ENCODE measurements at regions not wholly inside any gene's neighbourhood (a gene's known extent, or its start where the extent isn't known, plus 50 kb on each side); places are given as distances from the start of the nearest gene placed in this dataset.
A peak's percentile ranks its signal among the peaks of the same experiment; 100 is the strongest.

GRCh38 chr1:56052041-56052440 lies 527.3 kb downstream of the PLPP3 start:
- in situ Hi-C loops (cut with HindIII; ENCODE audit: low sequenced_read_pairs) = no loop called here
- DNase-seq (ENCODE audit: low spot score) = no peak

DNA sequence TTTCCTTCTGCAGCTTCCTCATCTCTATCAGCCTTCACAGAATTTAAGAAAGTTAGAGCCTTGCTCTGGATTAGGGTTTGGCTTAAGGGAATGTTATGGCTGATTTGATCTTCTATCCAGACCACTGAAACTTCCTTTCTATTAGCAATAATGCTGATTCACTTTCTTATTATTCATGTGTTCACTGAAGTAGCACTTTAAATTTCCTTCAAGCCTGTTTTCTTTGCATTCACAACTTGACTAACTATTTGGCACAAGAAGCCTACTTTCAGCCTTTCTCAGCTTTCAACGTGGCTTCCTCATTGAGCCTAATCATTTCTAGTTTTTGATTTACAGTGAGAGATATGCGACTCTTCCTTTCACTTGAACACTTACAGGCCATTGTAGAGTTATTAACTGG lies 528.5 kb downstream of the PLPP3 start:
- DNase-seq (ENCODE audit: low spot score) = no peak
- in situ Hi-C loops (cut with HindIII; ENCODE audit: low sequenced_read_pairs) = no loop called here

GRCh38 chr1:56045477-56045876 lies 533.9 kb downstream of the PLPP3 start:
- in situ Hi-C loops (cut with HindIII; ENCODE audit: low sequenced_read_pairs) = no loop called here
- DNase-seq (ENCODE audit: low spot score) = no peak

- DNase-seq (ENCODE audit: low spot score) = no peak
- in situ Hi-C loops (cut with HindIII; ENCODE audit: low sequenced_read_pairs) = no loop called here
These were observed 534.3 kb downstream of the PLPP3 start for GRCh38 chr1:56045062-56045461.

GRCh38 chr1:56036479-56036878 lies 542.9 kb downstream of the PLPP3 start:
- in situ Hi-C loops (cut with HindIII; ENCODE audit: low sequenced_read_pairs) = no loop called here

GRCh38 chr1:56034847-56035481 lies 544.4 kb downstream of the PLPP3 start:
- in situ Hi-C loops (cut with HindIII; ENCODE audit: low sequenced_read_pairs) = no loop called here
- no peak for DNase-seq (ENCODE audit: low spot score)

More at GRCh38 chr1:56036479-56036878, 542.9 kb downstream of the PLPP3 start:
- no peak for DNase-seq (ENCODE audit: low spot score)

DNA sequence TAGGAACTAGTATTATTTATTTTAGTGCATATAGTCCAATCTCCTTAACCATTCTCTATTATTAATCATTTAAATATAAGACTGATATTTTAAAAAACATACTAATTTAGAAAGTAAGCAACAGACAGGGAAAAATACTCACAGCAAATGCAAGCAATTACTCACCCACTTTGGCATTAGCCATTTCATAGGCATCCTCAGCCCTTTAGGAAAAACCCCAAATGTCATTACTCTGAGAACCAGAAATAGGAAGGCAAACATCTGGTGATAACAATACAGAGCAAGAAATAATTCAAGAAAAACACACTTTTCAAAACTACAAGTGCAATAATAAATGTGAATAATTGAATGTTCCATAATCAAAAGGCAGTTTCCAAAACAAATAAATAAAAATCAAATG lies 545.1 kb downstream of the PLPP3 start:
- in situ Hi-C loops (cut with HindIII; ENCODE audit: low sequenced_read_pairs) = no loop called here
- DNase-seq (ENCODE audit: low spot score) = no peak

GRCh38 chr1:56033321-56034037 lies 545.9 kb downstream of the PLPP3 start:
- DNase-seq (ENCODE audit: low spot score) = peak; percentile 84
- in situ Hi-C loops (cut with HindIII; ENCODE audit: low sequenced_read_pairs) = no loop called here

DNA sequence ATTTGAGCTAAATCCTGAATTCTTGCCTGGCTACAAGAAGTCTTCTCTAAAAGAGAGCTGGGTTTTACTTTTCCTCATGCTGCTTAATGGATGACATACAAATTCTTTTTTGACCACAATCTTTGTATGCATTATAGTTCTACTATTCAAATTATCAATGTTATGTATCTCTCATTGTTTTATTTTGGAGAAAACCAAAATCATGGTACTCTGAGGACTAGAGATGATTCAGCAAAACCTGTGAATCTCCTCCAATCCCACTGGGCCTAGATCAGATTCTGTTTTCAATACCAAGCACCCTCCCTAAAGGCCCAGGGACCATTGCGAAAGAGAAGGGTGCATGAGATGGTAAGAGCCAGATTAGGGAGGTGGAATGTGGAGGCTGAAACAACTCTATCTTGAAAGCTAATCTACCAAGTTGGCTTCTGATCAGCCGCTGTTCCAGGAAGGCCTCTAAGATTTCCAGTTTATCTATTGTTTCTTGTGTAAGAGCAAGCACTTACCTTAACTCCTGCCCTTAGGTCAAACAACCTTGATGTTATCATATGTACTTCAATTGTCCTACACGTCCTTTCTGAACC lies 547.2 kb downstream of the PLPP3 start:
- DNase-seq (ENCODE audit: low spot score) = no peak
- in situ Hi-C loops (cut with HindIII; ENCODE audit: low sequenced_read_pairs) = no loop called here

GRCh38 chr1:56031001-56031400 lies 548.4 kb downstream of the PLPP3 start:
- in situ Hi-C loops (cut with HindIII; ENCODE audit: low sequenced_read_pairs) = no loop called here
- DNase-seq (ENCODE audit: low spot score) = no peak

- in situ Hi-C loops (cut with HindIII; ENCODE audit: low sequenced_read_pairs) = no loop called here
- DNase-seq (ENCODE audit: low spot score) = no peak
These were observed 549.9 kb downstream of the PLPP3 start for GRCh38 chr1:56029319-56030003.

DNA sequence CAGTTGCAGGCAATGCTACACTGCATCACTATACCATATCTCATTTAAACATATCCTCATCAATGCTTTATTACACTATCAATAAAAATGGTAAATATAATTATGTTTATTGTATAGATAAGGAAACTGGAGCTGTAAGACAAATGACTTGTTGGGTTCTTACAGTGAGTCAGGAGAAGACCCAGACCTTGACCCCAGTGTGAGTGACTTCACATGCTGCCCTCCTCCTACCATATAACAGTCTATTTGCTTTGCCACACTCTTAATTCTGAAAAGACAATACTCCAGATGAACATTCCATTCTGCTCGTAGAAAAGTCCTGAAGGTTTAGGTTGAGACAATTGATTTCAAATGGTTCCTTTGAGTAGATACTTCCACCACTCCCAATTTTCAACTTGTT lies 550.5 kb downstream of the PLPP3 start:
- in situ Hi-C loops (cut with HindIII; ENCODE audit: low sequenced_read_pairs) = no loop called here
- DNase-seq (ENCODE audit: low spot score) = no peak

DNA sequence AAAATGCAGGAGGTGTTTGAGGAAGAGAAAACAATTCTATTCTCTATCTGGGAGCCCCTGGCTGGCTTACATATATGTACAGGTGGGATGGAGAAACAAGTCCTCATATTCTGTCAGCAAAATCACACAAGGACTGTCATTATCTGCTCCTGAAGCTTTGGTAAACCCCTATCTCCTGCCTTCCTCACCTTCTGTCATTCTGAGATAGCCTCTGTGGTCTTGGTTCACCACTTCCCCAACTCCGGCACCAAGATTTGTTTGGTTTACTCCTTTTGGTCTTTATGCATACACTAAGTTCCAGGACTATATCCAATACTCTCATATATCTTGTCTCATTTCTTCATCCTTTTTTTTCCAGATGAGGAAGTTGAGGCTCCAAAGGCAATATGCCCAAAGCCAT lies 551.1 kb downstream of the PLPP3 start:
- in situ Hi-C loops (cut with HindIII; ENCODE audit: low sequenced_read_pairs) = no loop called here

DNA sequence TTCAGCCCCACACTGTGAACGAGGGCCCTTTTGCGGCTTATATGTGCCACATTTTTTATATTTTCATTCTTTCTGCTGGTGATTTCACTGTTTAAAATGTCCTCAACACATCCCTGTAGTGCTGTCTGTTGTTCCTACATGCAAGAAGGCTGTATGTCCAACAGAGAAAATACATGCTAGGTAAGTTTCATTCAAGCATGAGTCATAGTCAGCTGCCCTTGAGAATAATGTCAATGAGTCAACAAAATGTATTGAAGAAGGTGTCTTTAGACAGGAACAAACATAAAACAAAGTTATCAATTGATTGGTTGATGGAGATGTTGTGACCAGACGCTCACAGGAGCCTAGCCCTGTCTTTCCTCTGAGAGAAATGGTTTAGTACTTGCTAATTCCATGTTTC lies 553.4 kb downstream of the PLPP3 start:
- in situ Hi-C loops (cut with HindIII; ENCODE audit: low sequenced_read_pairs) = no loop called here
- DNase-seq (ENCODE audit: low spot score) = no peak

More for the DNA sequence above, 551.1 kb downstream of the PLPP3 start:
- DNase-seq (ENCODE audit: low spot score) = no peak

GRCh38 chr1:56024155-56024554 lies 555.2 kb downstream of the PLPP3 start:
- no peak for DNase-seq (ENCODE audit: low spot score)
- in situ Hi-C loops (cut with HindIII; ENCODE audit: low sequenced_read_pairs) = no loop called here

DNA sequence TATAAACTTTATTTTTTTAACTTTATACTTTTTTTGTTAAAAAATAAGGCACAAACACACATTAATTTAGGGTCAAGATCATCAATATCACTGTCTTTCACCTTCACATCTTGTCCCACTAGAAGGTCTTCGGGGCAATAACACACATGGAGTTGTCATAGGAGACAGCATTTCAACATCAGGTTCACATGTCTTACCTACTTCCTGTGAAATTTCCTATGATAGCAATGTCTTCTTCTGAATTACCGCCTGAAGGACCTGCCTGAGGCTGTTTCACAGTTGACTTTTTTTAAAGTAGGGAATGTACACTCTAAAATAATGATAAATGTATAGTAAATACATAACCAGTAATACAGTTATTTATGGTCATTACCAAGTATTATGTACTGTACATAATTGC lies 559.4 kb downstream of the PLPP3 start:
- in situ Hi-C loops (cut with HindIII; ENCODE audit: low sequenced_read_pairs) = no loop called here
- DNase-seq (ENCODE audit: low spot score) = no peak

DNA sequence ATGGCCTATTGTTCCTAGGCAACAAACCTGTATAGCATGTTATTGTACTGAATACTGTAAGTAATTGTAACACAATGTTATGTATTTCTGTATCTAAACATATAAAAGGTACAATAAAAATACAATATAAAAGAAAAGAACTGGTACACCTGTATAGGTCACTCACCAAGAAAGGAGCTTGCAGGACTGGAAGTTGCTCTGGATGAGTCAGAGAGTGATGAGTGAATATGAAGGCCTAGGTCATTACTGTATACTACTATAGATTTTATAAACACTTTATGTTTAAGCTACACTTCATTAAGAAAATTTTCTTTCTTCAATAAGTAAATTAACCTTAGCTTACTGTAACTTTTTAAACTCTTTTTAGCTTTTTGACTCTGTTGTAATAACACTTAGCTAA lies 559.9 kb downstream of the PLPP3 start:
- in situ Hi-C loops (cut with HindIII; ENCODE audit: low sequenced_read_pairs) = no loop called here

DNA sequence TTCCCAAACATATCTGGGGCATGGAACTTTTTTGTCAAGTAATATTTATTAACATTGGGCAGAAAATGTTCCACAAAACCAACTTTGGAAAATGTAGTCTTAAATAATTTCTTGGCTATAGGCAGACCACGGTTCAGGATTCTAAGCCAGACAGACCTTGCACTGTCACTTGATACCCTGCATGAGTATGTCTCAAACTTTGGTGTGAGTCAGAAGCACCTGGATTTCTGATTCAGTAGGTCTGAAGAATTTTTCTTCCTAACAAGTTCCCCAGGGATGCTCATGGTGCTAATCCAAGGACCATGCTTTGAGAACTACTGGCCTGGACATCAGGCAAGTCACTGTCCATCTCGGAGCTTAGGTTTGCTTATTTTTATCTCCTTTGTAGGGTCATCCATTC lies 562.0 kb downstream of the PLPP3 start:
- DNase-seq (ENCODE audit: low spot score) = no peak
- in situ Hi-C loops (cut with HindIII; ENCODE audit: low sequenced_read_pairs) = no loop called here

More for the DNA sequence above, 559.9 kb downstream of the PLPP3 start:
- no peak for DNase-seq (ENCODE audit: low spot score)

DNA sequence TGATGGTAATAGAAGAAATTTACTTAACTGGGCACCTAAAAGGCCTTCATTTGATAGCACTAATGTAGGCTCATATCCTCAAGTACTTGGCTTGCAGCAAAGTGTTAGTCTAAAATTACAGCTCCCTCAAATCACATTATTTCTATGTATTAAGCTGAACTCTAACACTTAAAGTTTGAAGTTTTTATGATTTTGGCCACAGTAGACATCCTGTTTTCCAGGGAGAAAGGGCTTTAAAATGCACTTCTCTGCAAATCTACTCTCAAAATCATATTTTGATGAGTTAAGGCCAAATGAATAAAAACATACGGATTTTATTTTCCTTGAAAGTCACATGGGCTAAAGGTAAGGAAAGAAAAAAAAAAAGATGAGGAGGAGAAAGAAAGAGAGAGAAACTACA lies 575.5 kb downstream of the PLPP3 start:
- DNase-seq (ENCODE audit: low spot score) = no peak

GRCh38 chr1:56002231-56002630 lies 577.1 kb downstream of the PLPP3 start:
- no peak for DNase-seq (ENCODE audit: low spot score)
- in situ Hi-C loops (cut with HindIII; ENCODE audit: low sequenced_read_pairs) = no loop called here

More for the DNA sequence above, 575.5 kb downstream of the PLPP3 start:
- in situ Hi-C loops (cut with HindIII; ENCODE audit: low sequenced_read_pairs) = no loop called here

Measured in G401 (cell line).